Activated naive CD4-positive, alpha-beta T cell treated with anti-CD3 and anti-CD28 coated beads for 36 hours (primary cell): ENCODE measurements at regions not wholly inside any gene's neighbourhood (a gene's known extent, or its start where the extent isn't known, plus 50 kb on each side); places are given as distances from the start of the nearest gene placed in this dataset.

Experiments used
- CTCF ChIA-PET: fragments of 350-600 bp; sonication (Branson Sonifier 250); formaldehyde crosslinking; loops from one replicate; lab custom pipeline; 2021; ENCODE audit warnings: antibody characterized with exemption; lab: Charles Lee
- DNase-seq: peaks from one replicate; pipeline ENCODE4 v3.0.0-alpha.2; 2020
- H3K27ac Mint-ChIP-seq: one replicate; pipeline ENCODE4 v1.8.0; 2021; ENCODE audit warnings: mild to moderate bottlenecking, mixed read lengths
- H3K27me3 Mint-ChIP-seq: one replicate; pipeline ENCODE4 v1.8.0; 2021; ENCODE audit warnings: low read depth, mixed read lengths
- H3K36me3 Mint-ChIP-seq: one replicate; pipeline ENCODE4 v1.8.0; 2021; ENCODE audit warnings: low read depth, mixed read lengths
- H3K4me1 Mint-ChIP-seq: one replicate; pipeline ENCODE4 v1.8.0; 2021; ENCODE audit warnings: low read depth, mixed read lengths
- H3K4me3 Mint-ChIP-seq: one replicate; pipeline ENCODE4 v1.8.0; 2021; ENCODE audit warnings: mild to moderate bottlenecking, moderate library complexity, mixed read lengths
- H3K9me3 Mint-ChIP-seq: one replicate; pipeline ENCODE4 v1.8.0; 2021; ENCODE audit warnings: mixed read lengths
- intact Hi-C: fragments of 100-400 bp; cut with micrococcal nuclease; formaldehyde crosslinking; loops from one replicate; pipeline ENCODE4 v1.15.1; 2023

DNA sequence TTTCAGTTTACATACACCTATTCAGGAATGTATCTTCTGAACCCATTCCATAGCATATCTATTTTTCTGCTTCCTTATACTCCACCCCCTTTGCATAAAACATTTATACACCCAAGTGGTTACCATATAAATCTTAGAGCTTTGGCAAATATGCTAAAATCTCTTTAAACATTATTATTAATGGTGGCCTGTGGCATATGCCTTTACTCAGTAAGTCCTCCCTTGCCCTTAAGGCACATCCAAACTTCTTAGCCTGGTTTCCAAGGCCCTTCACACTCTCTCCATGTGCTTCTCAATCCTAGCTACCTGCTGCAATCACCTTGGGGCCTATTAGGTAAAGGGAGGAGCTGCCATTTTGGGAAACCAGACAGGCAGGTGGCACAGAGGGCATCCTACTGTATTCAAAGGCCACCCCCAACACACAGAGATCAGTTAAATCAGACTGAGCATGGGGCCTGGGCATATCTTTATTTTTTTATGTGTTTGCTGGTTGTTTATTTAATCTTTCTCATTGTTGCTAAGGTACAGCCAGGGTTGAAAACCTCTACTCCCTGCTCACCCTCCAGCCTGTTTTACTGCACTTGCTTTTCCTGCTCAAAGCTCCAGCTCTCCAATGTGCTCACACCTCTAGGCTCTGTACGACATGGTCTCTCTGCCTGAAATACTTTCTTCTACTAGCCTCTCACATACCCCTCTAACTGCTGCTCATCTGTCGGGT, 242.8 kb upstream of the HNRNPA3 start:
- DNase-seq = no peak
- peaks cover 7% of the 10 kb centered on the region for H3K27me3 Mint-ChIP-seq
- no peaks in the 10 kb centered on the region for H3K4me1 Mint-ChIP-seq
- intact Hi-C loops = no loop called here
- no peaks in the 10 kb centered on the region for H3K9me3 Mint-ChIP-seq
- no peak overlapping the region for H3K27ac Mint-ChIP-seq
- CTCF ChIA-PET = interaction anchor here (0.6 kb wide), 1 partner anchor 1054 kb away, joined by 3 read pairs; no protein-coding TSS in a partner anchor
- H3K36me3 Mint-ChIP-seq = no peaks in the 10 kb centered on the region
- H3K4me3 Mint-ChIP-seq = no peak overlapping the region

DNA sequence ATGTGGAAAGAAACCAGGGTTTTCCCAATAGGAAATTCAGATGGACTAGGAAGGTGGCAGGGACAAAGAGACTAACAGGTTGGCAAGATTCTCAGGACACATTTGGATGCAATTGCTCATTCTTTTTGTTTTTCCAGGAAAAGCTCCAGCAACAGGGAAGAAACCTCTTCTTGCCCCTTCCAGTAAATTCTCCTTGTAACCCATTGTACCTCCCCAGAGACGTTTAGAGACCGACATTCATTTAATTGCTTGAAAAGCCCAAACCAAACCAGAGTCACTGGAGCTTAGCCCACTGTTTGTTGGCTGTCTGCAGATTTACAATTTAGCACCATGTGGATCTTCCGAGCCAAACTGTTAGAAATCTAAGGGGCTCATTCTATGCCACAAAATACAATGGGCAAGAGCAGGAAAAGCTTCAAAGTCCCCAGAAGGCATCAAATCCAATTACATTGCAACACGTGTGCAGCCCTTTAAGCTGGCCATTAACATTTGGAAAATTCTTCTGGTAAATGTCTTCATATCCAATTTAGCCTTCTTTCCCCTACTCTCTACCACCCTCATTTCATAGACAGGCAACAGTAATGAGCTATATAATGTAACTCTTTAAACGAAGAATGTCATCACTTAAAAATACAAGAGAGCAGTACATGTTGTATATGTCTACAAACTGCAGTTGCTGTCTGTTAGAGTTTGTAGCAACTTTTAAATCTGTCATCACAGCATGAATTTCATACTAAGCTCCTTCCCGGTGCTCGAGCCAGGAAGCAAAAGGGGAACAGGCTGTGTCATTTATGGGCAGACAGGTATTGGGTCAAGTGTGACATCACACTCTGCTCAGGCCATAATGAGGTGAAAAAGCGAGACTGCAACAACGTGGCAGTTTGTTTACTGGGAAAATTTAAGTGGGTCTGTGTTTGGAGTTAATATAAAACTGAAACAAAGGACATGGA, 235.6 kb upstream of the HNRNPA3 start:
- Mint-ChIP-seq H3K4me3 (no peak overlapping the region), H3K36me3 (no peaks in the 10 kb centered on the region), H3K4me1 (no peaks in the 10 kb centered on the region), H3K27ac (no peak overlapping the region), H3K9me3 (no peaks in the 10 kb centered on the region), H3K27me3 (peaks cover 10% of the 10 kb centered on the region)
- CTCF ChIA-PET = interaction anchor here (0.7 kb wide), 1 partner anchor 1043 kb away, joined by 3 read pairs; no protein-coding TSS in a partner anchor
- intact Hi-C loops = no loop called here
- no peak for DNase-seq

DNA sequence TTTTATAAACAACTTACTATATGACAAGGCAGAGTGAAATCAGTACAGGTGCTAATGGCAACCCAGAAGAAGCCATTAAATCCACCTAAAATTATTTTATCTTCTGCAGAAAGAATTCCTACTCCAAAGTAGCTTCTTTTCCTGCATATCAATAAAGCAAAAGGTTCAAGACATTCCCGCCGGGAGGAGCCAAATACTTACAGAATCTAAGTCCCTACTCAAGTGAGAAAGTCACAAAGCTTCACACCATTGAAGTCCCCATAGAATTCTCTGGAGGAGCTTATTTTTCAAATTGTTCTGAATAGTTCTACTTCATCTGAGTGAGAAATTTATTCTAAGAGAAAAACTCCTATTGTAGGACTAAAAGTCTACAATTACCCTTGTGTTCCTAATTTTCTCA, 233.7 kb upstream of the HNRNPA3 start:
- no peak overlapping the region for H3K27ac Mint-ChIP-seq
- intact Hi-C loops = no loop called here
- CTCF ChIA-PET = interaction anchor here (0.6 kb wide), 1 partner anchor 51 kb away, joined by 3 read pairs; no protein-coding TSS in a partner anchor
- no peak for DNase-seq
- H3K36me3 Mint-ChIP-seq = no peaks in the 10 kb centered on the region
- H3K4me3 Mint-ChIP-seq = no peak overlapping the region
- no peaks in the 10 kb centered on the region for H3K9me3 Mint-ChIP-seq
- H3K4me1 Mint-ChIP-seq = no peaks in the 10 kb centered on the region
- peaks cover 6% of the 10 kb centered on the region for H3K27me3 Mint-ChIP-seq

DNA sequence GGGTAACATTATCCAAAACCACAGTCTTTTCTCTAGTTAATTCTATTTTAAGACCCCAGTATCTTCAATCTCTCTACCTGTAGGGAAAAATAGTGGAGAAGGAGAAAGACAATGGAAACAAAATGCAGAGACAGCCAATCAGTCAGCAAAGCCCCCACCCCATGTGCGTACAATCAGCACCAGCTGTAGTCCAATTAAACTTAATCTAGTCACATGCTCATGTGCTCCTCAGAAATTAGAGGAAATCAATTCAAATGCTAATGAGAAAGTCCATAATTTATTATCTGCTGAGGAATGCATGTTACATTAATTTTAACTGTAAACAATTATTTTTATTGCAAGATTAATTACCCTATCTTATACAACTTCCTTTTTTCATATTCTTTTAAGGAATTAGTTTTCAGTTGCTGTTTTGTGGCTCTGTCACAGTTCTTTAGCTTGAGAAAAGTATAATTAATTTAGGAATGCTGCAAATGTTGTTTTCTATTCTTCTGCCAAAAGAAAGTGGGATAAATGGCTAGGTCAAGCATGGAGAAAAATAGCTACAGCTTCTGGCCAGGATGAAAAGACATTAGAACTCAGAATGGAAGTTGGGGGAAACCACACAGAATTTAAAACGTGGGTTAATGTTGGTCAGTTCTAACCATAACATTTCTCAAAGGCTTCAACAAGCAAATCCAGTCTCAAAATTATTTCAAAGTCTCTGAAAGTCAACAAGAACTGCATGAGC, 232.4 kb upstream of the HNRNPA3 start:
- Mint-ChIP-seq H3K4me1 (no peaks in the 10 kb centered on the region), H3K27me3 (peaks cover 6% of the 10 kb centered on the region), H3K4me3 (no peak overlapping the region), H3K27ac (no peak overlapping the region), H3K36me3 (no peaks in the 10 kb centered on the region), H3K9me3 (no peaks in the 10 kb centered on the region)
- intact Hi-C loops = no loop called here
- CTCF ChIA-PET = no interaction called here
- no peak for DNase-seq

DNA sequence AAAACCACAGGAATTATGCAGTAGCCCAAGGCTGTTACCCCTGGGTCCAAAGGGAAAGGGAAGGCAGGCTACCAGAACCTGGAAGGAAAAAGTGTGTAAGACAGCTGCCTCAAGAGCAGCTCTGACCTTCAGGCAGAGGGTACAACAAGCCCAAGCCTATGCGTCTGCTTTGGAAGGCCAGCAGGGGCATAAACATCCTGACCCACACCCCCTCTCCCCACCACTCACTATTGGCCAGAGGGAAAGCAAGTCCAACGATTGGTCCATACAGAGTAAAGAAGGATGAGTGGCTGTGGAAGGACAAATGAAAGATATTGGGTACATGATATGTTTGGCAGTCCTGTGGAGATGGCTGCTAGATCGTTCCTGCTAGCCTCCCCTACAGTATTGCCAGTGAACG, 227.6 kb upstream of the HNRNPA3 start:
- CTCF ChIA-PET = no interaction called here
- H3K4me1 Mint-ChIP-seq = no peaks in the 10 kb centered on the region
- no peaks in the 10 kb centered on the region for H3K36me3 Mint-ChIP-seq

DNA sequence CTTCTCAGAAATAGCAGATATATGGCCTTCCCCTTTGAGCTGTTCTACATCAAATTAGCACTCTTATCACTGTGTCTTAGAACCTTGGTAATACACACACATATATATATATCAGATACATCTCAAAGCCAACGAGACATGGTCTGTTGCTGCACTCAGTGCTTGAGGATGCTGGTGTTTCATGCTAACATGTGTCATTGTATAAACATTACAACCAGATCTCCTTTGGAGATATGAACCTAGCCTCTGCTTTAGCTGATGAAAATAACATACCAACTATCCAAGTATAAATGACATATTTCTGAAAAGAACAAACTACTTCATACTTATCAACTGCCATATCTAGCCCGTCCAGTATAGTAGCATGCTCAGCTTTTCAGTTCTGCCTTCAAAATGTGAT, 226.7 kb upstream of the HNRNPA3 start:
- no peak for DNase-seq
- Mint-ChIP-seq H3K36me3 (no peaks in the 10 kb centered on the region), H3K27ac (no peak overlapping the region), H3K4me1 (no peaks in the 10 kb centered on the region), H3K4me3 (no peak overlapping the region), H3K27me3 (peaks cover 6% of the 10 kb centered on the region), H3K9me3 (no peaks in the 10 kb centered on the region)
- CTCF ChIA-PET = no interaction called here
- intact Hi-C loops = no loop called here

More for the DNA sequence above, 227.6 kb upstream of the HNRNPA3 start:
- DNase-seq = no peak
- peaks cover 4% of the 10 kb centered on the region for H3K27me3 Mint-ChIP-seq
- no peak overlapping the region for H3K4me3 Mint-ChIP-seq
- no peak overlapping the region for H3K27ac Mint-ChIP-seq
- H3K9me3 Mint-ChIP-seq = no peaks in the 10 kb centered on the region
- intact Hi-C loops = no loop called here

DNA sequence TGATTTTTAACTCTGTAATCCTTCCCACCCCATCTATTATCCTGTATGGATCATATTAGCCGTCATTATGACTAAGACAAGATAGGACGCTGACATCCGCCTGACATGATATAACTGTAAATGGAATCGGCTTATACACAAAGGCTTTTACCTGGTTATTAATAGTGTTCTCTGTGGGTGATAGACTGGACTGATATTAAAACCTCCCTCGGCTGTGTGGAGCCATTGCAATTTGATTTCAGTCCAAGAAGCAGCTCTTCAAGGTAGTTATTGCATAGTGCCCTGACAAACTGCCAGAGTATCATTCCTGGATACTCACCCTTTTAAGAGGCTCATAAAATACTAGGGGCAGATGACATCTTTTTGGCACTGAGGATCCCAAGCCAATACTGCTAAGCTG, 226.1 kb upstream of the HNRNPA3 start:
- CTCF ChIA-PET = no interaction called here
- intact Hi-C loops = no loop called here
- H3K9me3 Mint-ChIP-seq = no peaks in the 10 kb centered on the region

DNA sequence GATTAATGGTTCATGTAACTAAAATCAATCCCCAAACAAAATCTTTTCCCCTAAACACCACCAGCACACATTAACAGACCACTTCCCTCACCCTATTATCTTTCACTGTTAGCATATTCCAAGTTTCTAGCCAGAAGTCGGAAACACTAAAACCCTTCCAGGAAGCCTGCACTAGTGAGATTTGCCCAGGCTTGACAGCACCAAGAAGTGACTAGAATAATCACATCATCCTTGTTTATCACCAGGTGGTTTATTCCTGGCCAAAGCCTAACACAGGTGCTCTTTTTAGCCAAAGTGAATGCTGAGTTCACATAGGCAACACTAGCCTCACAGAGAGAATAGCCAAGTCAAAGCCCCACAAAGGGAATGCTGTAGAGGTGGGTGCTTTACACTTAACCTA, 221.2 kb upstream of the HNRNPA3 start:
- Mint-ChIP-seq H3K36me3 (no peaks in the 10 kb centered on the region), H3K27ac (no peak overlapping the region), H3K4me1 (no peaks in the 10 kb centered on the region), H3K27me3 (peaks cover 8% of the 10 kb centered on the region), H3K4me3 (no peak overlapping the region), H3K9me3 (no peaks in the 10 kb centered on the region)
- CTCF ChIA-PET = no interaction called here
- no peak for DNase-seq
- intact Hi-C loops = no loop called here

More for the DNA sequence above, 226.1 kb upstream of the HNRNPA3 start:
- Mint-ChIP-seq H3K27me3 (peaks cover 8% of the 10 kb centered on the region), H3K27ac (no peak overlapping the region), H3K36me3 (no peaks in the 10 kb centered on the region), H3K4me1 (no peaks in the 10 kb centered on the region), H3K4me3 (no peak overlapping the region)
- DNase-seq = no peak

DNA sequence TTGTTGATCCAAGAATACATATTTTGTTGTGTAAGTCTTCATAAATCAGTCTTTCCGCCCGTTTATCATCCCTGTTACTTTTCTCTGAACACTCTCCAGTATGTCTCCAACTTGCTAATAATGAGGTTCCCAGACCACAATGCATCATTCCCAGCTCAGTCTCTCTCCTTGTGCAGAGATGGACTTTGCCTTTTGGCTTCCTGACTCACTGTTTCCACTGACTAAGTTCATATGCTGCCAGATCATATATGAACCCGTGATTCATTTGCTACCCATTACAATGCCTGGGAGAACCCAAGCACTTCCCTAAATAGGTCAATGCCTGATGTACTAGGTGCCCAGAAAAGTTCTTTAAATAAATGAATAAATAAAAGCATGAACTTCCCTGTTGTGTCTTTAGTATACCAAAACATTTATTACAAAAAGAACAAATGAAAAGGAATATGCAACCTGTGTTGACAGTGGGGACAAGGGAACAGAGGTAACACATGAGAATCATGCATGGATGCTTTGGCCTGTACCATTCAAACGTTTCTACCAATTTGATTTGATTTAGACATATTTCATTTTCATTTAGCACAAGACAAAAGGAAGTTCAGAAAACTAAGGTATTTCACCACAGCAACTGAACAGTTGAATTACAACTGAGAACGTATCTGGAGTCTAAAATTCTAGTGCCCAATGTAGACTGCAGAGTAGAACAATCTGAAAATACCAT, 215.4 kb upstream of the HNRNPA3 start:
- H3K9me3 Mint-ChIP-seq = no peaks in the 10 kb centered on the region
- peaks cover 2% of the 10 kb centered on the region for H3K27me3 Mint-ChIP-seq
- no peak overlapping the region for H3K4me3 Mint-ChIP-seq
- H3K27ac Mint-ChIP-seq = peak overlapping the region; percentile 19
- intact Hi-C loops = loop anchor here (1.0 to 2.0 kb wide), 5 partner anchors 62 to 210 kb away; no protein-coding TSS in a partner anchor
- CTCF ChIA-PET = no interaction called here
- H3K4me1 Mint-ChIP-seq = peaks cover 27% of the 10 kb centered on the region
- no peaks in the 10 kb centered on the region for H3K36me3 Mint-ChIP-seq
- DNase-seq = peak; percentile 46

DNA sequence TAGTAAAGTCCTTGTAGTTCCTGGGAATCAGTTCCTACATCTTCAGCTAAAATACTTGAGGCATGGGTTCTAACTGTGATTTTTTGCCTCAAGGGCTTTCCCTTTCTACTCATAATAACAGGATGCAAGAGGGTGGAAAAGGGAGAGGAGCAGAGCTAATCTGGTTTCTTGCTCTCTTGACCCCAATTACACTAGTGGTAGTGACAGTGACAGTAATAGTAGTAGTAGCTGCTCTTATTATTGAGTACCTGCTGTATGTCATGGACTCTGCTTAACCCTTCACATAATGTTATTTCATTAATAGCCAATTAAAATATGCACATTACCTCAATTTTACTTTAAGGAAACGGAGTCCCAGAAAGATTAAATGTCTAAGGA, 214.8 kb upstream of the HNRNPA3 start:
- intact Hi-C loops = loop anchor here (1.0 to 2.0 kb wide), 5 partner anchors 61 to 209 kb away; no protein-coding TSS in a partner anchor
- no peaks in the 10 kb centered on the region for H3K9me3 Mint-ChIP-seq
- H3K4me1 Mint-ChIP-seq = peaks cover 27% of the 10 kb centered on the region
- CTCF ChIA-PET = no interaction called here
- no peak for DNase-seq
- H3K27ac Mint-ChIP-seq = no peak overlapping the region
- no peak overlapping the region for H3K4me3 Mint-ChIP-seq
- H3K27me3 Mint-ChIP-seq = peaks cover 2% of the 10 kb centered on the region
- H3K36me3 Mint-ChIP-seq = no peaks in the 10 kb centered on the region

DNA sequence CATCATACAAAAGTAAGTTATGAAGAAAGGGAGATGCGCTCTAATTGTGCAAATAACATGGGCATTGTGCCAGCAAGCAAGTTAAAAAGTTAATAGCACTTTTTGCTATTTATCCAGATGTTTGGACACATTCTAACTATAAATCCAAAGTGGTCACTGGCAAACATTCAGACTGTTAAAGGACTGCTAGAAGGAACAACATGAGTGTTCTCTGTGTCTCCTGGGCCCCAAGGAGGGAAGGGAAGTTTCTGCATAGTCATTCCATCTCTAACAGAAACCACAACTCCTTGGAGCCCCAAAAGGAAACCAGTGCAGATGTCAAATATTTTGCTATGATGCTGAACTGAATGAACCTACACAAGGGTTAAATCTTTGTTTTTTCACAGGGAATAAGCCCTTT, 213.3 kb upstream of the HNRNPA3 start:
- no peak overlapping the region for H3K4me3 Mint-ChIP-seq
- intact Hi-C loops = no loop called here
- peaks cover 2% of the 10 kb centered on the region for H3K27me3 Mint-ChIP-seq
- H3K9me3 Mint-ChIP-seq = no peaks in the 10 kb centered on the region
- DNase-seq = peak; percentile 18
- CTCF ChIA-PET = no interaction called here
- no peak overlapping the region for H3K27ac Mint-ChIP-seq
- no peaks in the 10 kb centered on the region for H3K36me3 Mint-ChIP-seq
- H3K4me1 Mint-ChIP-seq = peaks cover 27% of the 10 kb centered on the region
